HT-29 (cell line): ENCODE measurements at regions not wholly inside any gene's neighbourhood (a gene's known extent, or its start where the extent isn't known, plus 50 kb on each side); places are given as distances from the start of the nearest gene placed in this dataset.

Experiments used
- DNase-seq: peaks from one replicate; pipeline ENCODE4 v3.0.0-alpha.2; 2015; ENCODE audit warnings: low spot score

- DNase-seq: no peak
Observed at GRCh38 chr5:39815711-39816110, 390.9 kb upstream of the DAB2 start.

GRCh38 chr5:39811381-39811780 is 386.6 kb upstream of the DAB2 start:
- DNase-seq: no peak

GRCh38 chr5:39808656-39809055 is 383.9 kb upstream of the DAB2 start:
- DNase-seq: no peak

- DNase-seq: no peak
Observed at GRCh38 chr5:39801306-39801705, 376.5 kb upstream of the DAB2 start.

GRCh38 chr5:39800042-39800601 is 375.3 kb upstream of the DAB2 start:
- no peak for DNase-seq

GRCh38 chr5:39799242-39799641 is 374.5 kb upstream of the DAB2 start:
- DNase-seq: no peak

GRCh38 chr5:39794513-39795210 is 369.9 kb upstream of the DAB2 start:
- DNase-seq: no peak

GRCh38 chr5:39785410-39785809 is 360.6 kb upstream of the DAB2 start:
- DNase-seq: no peak

- no peak for DNase-seq
Observed at GRCh38 chr5:39783756-39784421, 359.1 kb upstream of the DAB2 start.

GRCh38 chr5:39780347-39780746 is 355.6 kb upstream of the DAB2 start:
- DNase-seq: no peak

- no peak for DNase-seq
Observed at GRCh38 chr5:39779831-39780230, 355.1 kb upstream of the DAB2 start.

- DNase-seq: no peak
Observed at GRCh38 chr5:39775797-39776365, 351.1 kb upstream of the DAB2 start.

- DNase-seq: no peak
Observed at GRCh38 chr5:39775086-39775796, 350.5 kb upstream of the DAB2 start.

GRCh38 chr5:39774605-39775004 is 349.8 kb upstream of the DAB2 start:
- no peak for DNase-seq

GRCh38 chr5:39772307-39772706 is 347.5 kb upstream of the DAB2 start:
- no peak for DNase-seq

GRCh38 chr5:39767916-39768315 is 343.1 kb upstream of the DAB2 start:
- no peak for DNase-seq

- no peak for DNase-seq
Observed at GRCh38 chr5:39765366-39765765, 340.6 kb upstream of the DAB2 start.

GRCh38 chr5:39762761-39763160 is 338.0 kb upstream of the DAB2 start:
- DNase-seq: no peak

- no peak for DNase-seq
Observed at GRCh38 chr5:39761199-39761950, 336.6 kb upstream of the DAB2 start.

GRCh38 chr5:39760385-39761198 is 335.8 kb upstream of the DAB2 start:
- DNase-seq: no peak

- DNase-seq: no peak
Observed at GRCh38 chr5:39759701-39760100, 334.9 kb upstream of the DAB2 start.
